ENCODE measurements at regions not wholly inside any gene's neighbourhood (a gene's known extent, or its start where the extent isn't known, plus 50 kb on each side); places are given as distances from the start of the nearest gene placed in this dataset.

DNA sequence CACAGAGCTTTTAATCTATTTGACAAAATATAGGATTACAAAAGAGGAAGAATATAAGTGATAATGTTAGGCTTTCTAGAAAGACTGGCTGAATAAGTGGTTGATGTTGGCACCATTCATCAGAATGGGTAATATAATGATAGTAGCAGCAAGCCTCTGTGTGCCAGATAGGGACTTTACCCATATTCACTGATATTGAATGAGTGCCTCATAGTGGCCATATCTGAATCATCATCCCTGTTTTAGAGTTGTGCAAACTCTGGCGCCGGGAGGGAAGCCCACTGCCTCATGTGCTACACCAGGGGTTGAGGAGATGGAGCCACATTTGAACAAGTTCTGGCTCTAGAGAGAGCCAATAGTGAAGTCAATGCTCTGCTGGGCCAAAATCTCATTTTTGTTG lies 368.7 kb upstream of the CRIM1 start:
- H3K9me3 Mint-ChIP-seq (ENCODE audit: low read depth, unreplicated experiment): peaks cover 2% of the 10 kb centered on the region
- no TSS peak for BruUV-seq (replicated peaks)
- peaks cover 9% of the 10 kb centered on the region for H3K4me1 Mint-ChIP-seq (ENCODE audit: low read depth, unreplicated experiment)
- intact Hi-C loops (cut with micrococcal nuclease; ENCODE audit: unreplicated experiment): no loop called here
- H3K27me3 Mint-ChIP-seq (ENCODE audit: unreplicated experiment): no peaks in the 10 kb centered on the region
- TF ChIP-seq, protein P1, sequence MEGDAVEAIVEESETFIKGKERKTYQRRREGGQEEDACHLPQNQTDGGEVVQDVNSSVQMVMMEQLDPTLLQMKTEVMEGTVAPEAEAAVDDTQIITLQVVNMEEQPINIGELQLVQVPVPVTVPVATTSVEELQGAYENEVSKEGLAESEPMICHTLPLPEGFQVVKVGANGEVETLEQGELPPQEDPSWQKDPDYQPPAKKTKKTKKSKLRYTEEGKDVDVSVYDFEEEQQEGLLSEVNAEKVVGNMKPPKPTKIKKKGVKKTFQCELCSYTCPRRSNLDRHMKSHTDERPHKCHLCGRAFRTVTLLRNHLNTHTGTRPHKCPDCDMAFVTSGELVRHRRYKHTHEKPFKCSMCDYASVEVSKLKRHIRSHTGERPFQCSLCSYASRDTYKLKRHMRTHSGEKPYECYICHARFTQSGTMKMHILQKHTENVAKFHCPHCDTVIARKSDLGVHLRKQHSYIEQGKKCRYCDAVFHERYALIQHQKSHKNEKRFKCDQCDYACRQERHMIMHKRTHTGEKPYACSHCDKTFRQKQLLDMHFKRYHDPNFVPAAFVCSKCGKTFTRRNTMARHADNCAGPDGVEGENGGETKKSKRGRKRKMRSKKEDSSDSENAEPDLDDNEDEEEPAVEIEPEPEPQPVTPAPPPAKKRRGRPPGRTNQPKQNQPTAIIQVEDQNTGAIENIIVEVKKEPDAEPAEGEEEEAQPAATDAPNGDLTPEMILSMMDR (IDR thresholded peaks at IDR 0.05; ENCODE audit: unreplicated experiment): no peak
- CTCF ChIA-PET: interaction anchor here (0.6 kb wide), 1 partner anchor 33 kb away, joined by 3 read pairs; no protein-coding TSS in a partner anchor
- no peaks in the 10 kb centered on the region for H3K36me3 Mint-ChIP-seq (ENCODE audit: insufficient read depth, unreplicated experiment)
- H3K27ac Mint-ChIP-seq (ENCODE audit: unreplicated experiment): no peak overlapping the region
- no peak for DNase-seq
- no peak overlapping the region for H3K4me3 Mint-ChIP-seq (ENCODE audit: low read depth, unreplicated experiment)

GRCh38 chr2:35978218-35978617 lies 377.4 kb upstream of the CRIM1 start:
- Mint-ChIP-seq H3K27ac (ENCODE audit: unreplicated experiment) (no peak overlapping the region), H3K9me3 (ENCODE audit: low read depth, unreplicated experiment) (no peaks in the 10 kb centered on the region), H3K4me3 (ENCODE audit: low read depth, unreplicated experiment) (no peak overlapping the region), H3K27me3 (ENCODE audit: unreplicated experiment) (no peaks in the 10 kb centered on the region), H3K36me3 (ENCODE audit: insufficient read depth, unreplicated experiment) (peaks cover 6% of the 10 kb centered on the region), H3K4me1 (ENCODE audit: low read depth, unreplicated experiment) (peaks cover 8% of the 10 kb centered on the region)
- CTCF ChIA-PET: no interaction called here
- no peak for DNase-seq
- TF ChIP-seq, protein P1 (IDR thresholded peaks at IDR 0.05; ENCODE audit: unreplicated experiment): no peak
- intact Hi-C loops (cut with micrococcal nuclease; ENCODE audit: unreplicated experiment): loop anchor here (10.0 kb wide), 1 partner anchor 187 kb away; no protein-coding TSS in a partner anchor
- BruUV-seq (replicated peaks): no TSS peak

GRCh38 chr2:35976611-35977010 lies 379.0 kb upstream of the CRIM1 start:
- Mint-ChIP-seq H3K4me1 (ENCODE audit: low read depth, unreplicated experiment) (peaks cover 14% of the 10 kb centered on the region), H3K36me3 (ENCODE audit: insufficient read depth, unreplicated experiment) (peaks cover 6% of the 10 kb centered on the region), H3K4me3 (ENCODE audit: low read depth, unreplicated experiment) (no peak overlapping the region), H3K9me3 (ENCODE audit: low read depth, unreplicated experiment) (no peaks in the 10 kb centered on the region), H3K27ac (ENCODE audit: unreplicated experiment) (no peak overlapping the region), H3K27me3 (ENCODE audit: unreplicated experiment) (no peaks in the 10 kb centered on the region)
- CTCF ChIA-PET: no interaction called here
- no peak for DNase-seq
- intact Hi-C loops (cut with micrococcal nuclease; ENCODE audit: unreplicated experiment): loop anchor here (10.0 kb wide), 1 partner anchor 188 kb away; no protein-coding TSS in a partner anchor
- TF ChIP-seq, protein P1 (IDR thresholded peaks at IDR 0.05; ENCODE audit: unreplicated experiment): no peak
- no TSS peak for BruUV-seq (replicated peaks)

DNA sequence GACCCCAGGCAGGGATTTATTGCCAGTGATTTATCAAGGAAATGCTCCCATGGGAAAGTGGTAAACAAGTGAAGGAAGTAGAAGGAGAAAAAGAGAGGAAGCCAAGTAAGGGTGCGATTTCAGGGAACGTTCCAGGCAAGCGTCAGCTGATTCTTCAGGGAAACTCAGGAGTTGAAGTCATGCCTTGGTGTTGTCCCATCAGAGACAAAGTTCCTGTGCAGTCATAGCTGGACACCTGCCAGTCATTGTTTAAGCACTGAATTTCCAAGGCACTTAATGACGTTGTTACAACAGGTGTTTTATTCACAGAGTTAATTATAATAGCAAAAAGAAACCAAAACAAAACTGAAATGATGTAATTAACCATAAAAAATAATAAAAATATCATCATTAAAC lies 381.8 kb upstream of the CRIM1 start:
- peaks cover 14% of the 10 kb centered on the region for H3K4me1 Mint-ChIP-seq (ENCODE audit: low read depth, unreplicated experiment)
- intact Hi-C loops (cut with micrococcal nuclease; ENCODE audit: unreplicated experiment): loop anchor here (1.0 to 10.0 kb wide), 5 partner anchors 191 to 689 kb away; no protein-coding TSS in a partner anchor
- H3K27ac Mint-ChIP-seq (ENCODE audit: unreplicated experiment): peak overlapping the region; percentile 83
- TF ChIP-seq, protein P1 (IDR thresholded peaks at IDR 0.05; ENCODE audit: unreplicated experiment): no peak
- CTCF ChIA-PET: interaction anchor here (0.6 to 1.2 kb wide), 3 partner anchors 16 to 486 kb away, joined by 3 to 6 read pairs (median 5); no protein-coding TSS in a partner anchor
- no TSS peak for BruUV-seq (replicated peaks)
- H3K36me3 Mint-ChIP-seq (ENCODE audit: insufficient read depth, unreplicated experiment): peaks cover 6% of the 10 kb centered on the region
- no peak overlapping the region for H3K4me3 Mint-ChIP-seq (ENCODE audit: low read depth, unreplicated experiment)
- H3K27me3 Mint-ChIP-seq (ENCODE audit: unreplicated experiment): no peaks in the 10 kb centered on the region
- DNase-seq: peak; percentile 71
- no peaks in the 10 kb centered on the region for H3K9me3 Mint-ChIP-seq (ENCODE audit: low read depth, unreplicated experiment)
